PC-9 (cell line): ENCODE measurements at regions not wholly inside any gene's neighbourhood (a gene's known extent, or its start where the extent isn't known, plus 50 kb on each side); places are given as distances from the start of the nearest gene placed in this dataset.

Experiments
- EZH2 ChIP-seq: fragments of 200-600 bp; sonication (generic); IDR thresholded peaks from 2 replicates; pipeline ENCODE4 v1.8.0; 2017; ENCODE audit warnings: antibody characterized with exemption, low read depth
- TF ChIP-seq, protein P1 (sequence below): fragments of 200-600 bp; sonication (generic); conservative IDR thresholded peaks from 2 replicates; pipeline ENCODE4 v1.6.1; 2017; ENCODE audit warnings: mixed run types, antibody characterized with exemption, mild to moderate bottlenecking, moderate library complexity

DNA sequence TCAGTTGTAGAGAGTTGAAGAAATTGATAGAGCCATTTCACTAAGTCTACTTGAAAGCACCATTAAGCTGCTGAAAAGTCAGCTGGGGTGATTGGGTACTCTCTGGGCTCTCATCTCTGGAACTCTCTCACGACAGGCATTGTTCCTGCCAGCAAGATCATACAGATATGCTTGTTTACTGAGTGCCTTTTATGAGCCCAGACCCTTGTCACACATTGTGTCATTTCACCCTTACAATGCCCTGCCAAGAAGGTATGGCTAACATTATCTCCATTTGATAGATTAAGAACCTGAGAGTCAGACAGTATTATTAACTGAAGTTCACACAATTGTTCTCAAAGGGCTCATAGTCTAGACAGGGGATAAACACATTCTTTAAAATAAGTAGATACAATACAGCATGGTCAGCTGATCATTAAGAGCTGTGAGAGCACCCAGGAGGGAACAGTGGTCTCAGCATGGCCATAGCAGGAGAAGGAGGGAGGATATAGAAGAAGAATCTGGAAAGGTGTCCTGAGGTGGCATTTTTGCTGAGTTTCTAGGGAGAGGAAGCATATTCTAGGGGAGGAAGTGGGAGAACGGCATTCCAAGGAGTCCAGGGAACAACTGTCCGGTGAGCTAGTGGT, 580.5 kb downstream of the INSC start:
- TF ChIP-seq, protein P1, sequence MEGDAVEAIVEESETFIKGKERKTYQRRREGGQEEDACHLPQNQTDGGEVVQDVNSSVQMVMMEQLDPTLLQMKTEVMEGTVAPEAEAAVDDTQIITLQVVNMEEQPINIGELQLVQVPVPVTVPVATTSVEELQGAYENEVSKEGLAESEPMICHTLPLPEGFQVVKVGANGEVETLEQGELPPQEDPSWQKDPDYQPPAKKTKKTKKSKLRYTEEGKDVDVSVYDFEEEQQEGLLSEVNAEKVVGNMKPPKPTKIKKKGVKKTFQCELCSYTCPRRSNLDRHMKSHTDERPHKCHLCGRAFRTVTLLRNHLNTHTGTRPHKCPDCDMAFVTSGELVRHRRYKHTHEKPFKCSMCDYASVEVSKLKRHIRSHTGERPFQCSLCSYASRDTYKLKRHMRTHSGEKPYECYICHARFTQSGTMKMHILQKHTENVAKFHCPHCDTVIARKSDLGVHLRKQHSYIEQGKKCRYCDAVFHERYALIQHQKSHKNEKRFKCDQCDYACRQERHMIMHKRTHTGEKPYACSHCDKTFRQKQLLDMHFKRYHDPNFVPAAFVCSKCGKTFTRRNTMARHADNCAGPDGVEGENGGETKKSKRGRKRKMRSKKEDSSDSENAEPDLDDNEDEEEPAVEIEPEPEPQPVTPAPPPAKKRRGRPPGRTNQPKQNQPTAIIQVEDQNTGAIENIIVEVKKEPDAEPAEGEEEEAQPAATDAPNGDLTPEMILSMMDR: no peak
- no peak for TF ChIP-seq EZH2
